ENCODE measurements at regions not wholly inside any gene's neighbourhood (a gene's known extent, or its start where the extent isn't known, plus 50 kb on each side); places are given as distances from the start of the nearest gene placed in this dataset.
A peak's percentile ranks its signal among the peaks of the same experiment; 100 is the strongest.

DNA sequence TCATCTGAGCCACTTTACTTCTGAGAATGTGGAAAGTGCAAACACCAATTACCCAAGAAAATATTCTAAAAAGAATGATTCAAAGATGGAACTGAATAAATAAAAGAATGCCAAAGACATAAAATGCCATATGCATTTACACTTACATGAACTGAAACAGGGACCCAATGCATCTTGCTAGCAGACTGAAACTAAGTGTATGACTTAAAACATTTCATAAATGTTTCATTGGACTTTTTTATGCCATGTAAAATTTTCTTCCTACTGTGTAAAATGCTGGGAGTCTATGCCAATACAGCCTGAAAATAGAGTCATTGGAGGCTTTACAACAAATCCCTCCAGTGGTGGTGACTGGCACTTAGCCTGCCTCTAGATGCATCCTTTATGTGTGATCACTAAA lies 735.1 kb upstream of the CCDC54 start:
- DNase-seq = no peak

- no peak for DNase-seq
Observed at GRCh38 chr3:106643684-106644161, 733.5 kb upstream of the CCDC54 start.

DNA sequence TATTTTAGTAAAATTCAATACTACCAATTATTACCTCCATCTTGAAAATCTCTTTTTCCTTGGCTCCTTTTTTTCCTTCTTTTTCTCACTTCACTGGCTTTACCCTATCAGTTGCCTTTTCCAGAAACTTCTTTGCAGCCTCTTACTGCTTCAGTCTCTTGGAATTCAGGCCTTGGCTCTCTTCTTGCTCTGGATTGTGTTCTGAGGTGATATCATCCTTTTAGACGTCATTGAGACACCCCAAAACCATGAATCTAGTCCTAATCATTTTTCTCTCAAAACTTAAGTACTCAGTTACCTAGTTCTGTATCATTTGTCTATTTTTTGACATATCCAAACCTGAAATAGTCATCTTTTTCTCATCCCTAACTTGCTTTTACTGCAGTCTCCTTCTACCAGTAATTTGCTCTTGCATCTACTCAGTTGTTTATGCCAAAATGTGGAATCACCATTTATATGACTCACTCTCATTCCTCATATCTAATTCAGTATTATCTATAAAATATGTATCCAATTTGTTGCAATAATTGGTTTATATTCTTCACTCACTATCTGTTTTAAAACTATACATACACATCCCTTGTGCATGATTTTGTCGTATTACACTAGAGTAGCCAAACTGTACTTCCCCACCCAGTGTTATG lies 703.2 kb upstream of the CCDC54 start:
- DNase-seq = no peak

DNA sequence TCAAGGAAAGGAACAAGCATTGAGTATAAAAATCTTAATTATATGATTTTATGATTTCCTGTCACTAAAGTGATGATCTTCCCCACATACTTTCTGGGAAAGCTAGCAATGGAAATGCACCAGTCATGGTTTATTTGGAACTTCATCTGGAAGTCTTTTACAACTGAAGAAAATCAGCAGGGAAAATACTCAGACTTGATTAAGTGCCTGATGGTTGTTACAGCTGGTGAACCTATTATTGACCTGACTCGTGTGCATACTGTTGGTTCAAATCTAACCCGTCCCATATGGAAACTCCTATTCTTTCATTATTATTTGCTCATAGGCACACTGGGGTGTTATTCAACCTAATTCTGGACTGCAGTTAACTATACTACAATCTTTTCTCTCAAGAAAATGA lies 701.8 kb upstream of the CCDC54 start:
- no peak for DNase-seq

DNA sequence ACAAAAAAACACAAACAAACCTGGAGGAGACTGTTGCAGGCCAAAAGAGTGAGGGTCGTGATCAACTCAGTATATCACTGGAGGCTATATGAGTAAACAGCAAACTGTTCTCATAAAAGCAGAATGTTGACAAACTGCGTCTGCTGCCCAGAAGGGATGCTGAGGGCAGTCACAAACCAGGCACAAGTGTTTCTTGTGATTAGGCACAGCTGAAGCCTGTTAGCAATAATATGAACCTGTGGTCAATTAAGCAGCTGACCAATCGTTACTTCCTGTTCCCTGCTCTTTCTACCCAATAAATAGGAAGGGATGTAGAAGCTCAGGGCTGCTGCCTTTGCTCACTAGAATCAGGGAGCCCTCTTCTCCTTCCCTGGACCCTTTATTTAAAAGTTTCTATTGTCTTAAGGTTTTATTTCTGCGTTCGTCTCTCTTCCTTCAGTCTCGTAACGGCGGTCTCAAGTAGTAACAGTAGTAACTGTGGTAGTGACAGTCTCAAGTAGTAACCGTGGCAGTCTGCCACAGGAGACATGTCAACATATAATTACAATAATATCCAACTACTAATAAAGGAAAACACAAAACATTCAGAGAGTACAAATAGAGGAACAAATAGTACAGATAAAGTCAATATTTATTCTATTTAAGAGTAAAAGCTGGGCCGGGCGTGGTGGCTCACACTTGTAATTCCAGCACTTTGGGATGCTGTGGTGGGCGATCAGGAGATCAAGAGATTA lies 698.4 kb upstream of the CCDC54 start:
- DNase-seq = no peak

GRCh38 chr3:106683953-106684620 lies 693.2 kb upstream of the CCDC54 start:
- DNase-seq = no peak

GRCh38 chr3:106685745-106686144 lies 691.5 kb upstream of the CCDC54 start:
- no peak for DNase-seq

DNA sequence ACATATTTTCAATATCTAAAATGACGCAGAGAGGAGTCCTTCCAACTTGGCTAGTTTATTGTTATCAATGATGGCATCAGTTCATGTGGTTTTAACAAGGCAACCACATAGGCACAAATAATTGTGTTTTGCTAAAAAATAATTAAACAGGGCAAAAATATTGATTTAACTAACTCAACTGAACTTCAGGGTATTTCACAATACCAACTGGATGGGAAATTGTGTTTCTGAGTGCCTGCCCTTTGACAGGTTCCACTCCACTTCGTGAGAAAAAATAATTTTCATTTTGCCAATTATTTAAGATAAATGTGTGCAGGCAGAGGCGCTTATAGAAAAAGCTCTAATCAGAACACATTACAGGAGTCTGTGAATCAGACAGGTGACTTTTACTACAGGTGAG lies 689.3 kb upstream of the CCDC54 start:
- no peak for DNase-seq

DNA sequence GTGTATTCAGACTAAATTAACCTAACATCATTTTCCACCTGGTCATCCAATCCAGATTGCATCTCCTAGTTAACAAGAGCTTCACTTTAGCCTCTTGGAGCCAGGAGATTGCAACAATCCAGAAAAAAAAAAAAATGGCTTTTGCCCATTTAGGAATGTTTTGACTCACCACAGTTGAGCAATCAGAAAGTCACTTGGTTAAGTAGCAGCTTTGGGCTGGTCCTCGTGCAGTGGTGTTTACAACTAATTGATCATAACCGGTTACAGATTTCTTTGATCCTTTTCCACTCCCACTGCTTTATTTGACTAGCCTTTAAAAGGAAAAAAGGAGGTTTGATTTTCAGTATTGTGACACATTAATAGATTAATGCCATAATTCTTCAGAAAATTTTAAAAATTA lies 688.8 kb upstream of the CCDC54 start:
- no peak for DNase-seq

- DNase-seq = no peak
Observed at GRCh38 chr3:106691476-106691875, 685.8 kb upstream of the CCDC54 start.

DNA sequence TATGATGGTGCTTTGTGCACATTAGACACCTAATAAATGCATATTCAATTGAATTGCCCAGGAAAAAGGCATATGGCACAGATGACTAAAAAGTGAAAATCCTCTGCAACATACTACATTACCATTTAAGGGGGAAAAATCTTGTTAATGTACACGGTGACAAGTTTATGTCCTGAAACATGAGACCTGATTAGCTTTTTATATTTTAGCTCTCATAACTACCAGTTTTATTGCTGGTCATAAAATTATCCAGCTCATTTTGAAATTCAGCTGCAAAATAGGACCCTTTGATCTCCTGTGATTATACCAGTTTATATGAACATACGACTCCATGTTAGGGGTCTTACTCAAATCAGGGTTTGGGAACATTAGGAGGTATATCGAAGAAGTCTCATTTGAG lies 684.6 kb upstream of the CCDC54 start:
- no peak for DNase-seq

GRCh38 chr3:106699122-106699521 lies 678.1 kb upstream of the CCDC54 start:
- DNase-seq = peak; percentile 35 to 64

GRCh38 chr3:106700981-106701380 lies 676.3 kb upstream of the CCDC54 start:
- no peak for DNase-seq

DNA sequence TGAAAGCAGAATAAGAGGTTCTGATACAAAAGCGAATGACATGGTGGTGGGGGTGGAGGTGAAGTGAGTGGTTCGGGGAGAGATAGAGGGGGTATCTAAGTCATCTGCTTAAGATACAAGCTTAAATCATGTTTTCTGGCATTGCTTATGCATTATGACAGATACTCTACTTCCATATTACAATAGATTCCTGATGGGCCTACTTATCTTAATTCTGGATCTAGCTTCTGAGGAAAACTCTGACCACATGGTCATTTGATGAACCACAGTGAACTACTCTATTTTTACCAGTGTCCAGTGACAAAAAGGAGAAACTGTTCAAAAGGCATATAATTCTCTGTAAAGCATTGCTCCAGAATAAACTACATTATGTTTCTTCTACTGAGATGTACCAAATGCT lies 673.7 kb upstream of the CCDC54 start:
- no peak for DNase-seq

- DNase-seq = no peak
Observed at GRCh38 chr3:106707347-106707746, 669.9 kb upstream of the CCDC54 start.

DNA sequence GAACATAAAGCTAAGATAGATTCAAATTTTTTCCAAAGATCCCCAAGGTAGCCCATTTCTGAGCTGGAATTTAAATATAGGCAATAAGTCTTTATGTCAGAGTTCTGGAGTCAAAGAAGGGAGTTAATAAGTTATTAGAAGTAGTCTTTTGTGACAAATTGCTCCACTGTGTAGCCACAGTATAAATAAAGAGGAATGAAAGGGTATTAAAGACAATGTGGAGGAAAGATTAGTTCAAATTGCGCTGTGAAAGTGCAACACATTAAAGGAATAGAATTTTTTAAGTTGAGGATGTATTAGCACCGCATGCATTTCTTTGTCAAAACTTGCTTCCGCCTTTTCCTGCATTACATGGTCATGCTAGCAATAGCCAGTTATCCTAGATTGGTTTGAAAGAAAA lies 666.6 kb upstream of the CCDC54 start:
- no peak for DNase-seq

GRCh38 chr3:106711650-106712049 lies 665.6 kb upstream of the CCDC54 start:
- no peak for DNase-seq

- no peak for DNase-seq
Observed at GRCh38 chr3:106714400-106714799, 662.8 kb upstream of the CCDC54 start.

DNA sequence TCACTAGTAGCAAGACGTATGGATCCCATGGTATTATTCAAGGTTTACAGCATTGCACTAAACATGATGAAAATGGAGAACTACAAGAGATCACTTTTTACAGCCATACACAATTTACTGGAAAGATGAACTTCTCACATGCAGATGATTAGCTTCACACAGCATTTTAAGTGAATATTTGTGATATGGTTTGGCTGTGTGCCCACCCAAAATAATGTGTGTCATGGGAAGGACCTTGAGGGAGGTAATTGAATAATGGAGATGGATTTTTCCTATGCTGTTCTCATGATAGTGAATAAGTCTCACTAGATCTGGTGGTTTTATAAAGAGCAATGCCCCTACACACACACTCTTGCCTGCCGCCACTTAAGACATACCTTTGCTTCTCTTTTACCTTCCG lies 662.0 kb upstream of the CCDC54 start:
- DNase-seq = no peak

DNA sequence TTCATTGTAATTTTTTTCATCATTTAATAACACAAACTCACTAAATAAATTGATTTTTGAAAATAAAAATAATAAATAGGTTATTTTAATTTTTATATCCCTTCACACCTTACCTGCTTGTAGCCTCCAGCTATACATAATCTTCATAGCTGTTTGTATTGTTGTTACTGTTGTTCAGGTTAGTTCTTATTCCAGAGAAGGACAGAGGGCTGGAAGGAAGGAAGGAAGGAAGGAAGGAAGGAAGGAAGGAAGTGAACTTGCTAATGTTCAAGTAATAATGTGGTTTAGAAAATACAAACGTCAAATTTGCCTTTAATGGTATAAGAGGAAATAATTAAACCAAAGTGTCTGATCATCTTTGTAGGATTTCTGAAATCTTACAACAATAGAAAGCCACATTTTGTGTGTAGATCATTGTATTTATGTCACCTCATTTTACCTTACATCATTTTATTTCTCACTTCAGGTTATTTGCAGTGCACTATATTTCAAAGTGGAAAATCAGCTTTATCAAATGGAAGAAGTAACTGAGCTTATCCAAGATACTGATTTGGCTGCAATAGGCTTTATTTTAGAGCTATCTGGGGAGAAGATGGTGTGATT lies 660.0 kb upstream of the CCDC54 start:
- no peak for DNase-seq

- DNase-seq = no peak
Observed at GRCh38 chr3:106719077-106719476, 658.2 kb upstream of the CCDC54 start.

DNA sequence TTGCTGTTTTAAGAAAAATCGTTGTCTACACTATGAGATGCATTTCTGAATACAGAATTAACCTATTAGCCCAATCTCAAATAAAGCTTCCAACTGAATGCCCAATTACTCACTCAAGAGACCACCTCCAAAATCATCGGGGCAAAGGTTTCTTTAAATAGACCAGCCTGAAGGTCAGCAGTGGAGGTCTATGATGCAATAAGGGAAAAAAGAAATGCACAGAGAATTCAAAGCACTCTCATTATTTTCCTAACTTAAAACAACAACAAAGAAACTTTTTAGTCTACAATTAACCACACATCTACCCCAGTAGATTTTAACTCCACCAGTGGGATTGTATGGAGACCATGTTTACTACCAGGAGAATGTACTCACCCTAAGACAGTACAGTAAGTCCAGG lies 657.7 kb upstream of the CCDC54 start:
- DNase-seq = no peak

GRCh38 chr3:106720510-106720909 lies 656.7 kb upstream of the CCDC54 start:
- DNase-seq = no peak

DNA sequence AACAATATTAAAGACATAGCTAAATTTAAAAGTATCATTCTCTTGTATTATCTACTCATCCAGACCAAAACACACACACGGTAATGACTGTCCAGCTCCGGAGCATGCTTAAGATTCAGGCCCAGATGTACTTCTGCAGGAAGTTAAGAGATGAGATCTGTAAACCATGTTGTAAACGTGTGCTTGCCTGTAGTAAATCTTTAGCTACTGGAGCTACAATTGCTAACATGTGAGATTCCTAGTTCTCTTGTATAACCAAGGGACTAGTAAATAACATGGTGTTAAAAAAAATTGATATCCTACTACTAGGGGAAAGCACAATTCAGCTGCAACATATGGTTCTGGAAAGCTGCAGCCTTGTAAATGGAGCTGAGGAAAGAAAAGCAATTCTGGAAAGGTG lies 651.7 kb upstream of the CCDC54 start:
- no peak for DNase-seq

All from NCI-H187 (cell line).